LNCaP clone FGC (cell line): ENCODE measurements at regions not wholly inside any gene's neighbourhood (a gene's known extent, or its start where the extent isn't known, plus 50 kb on each side); places are given as distances from the start of the nearest gene placed in this dataset.
"Not testable (repeated sequence)": the region's sequence is repeated elsewhere in the genome, so short reads cannot be mapped to it uniquely, and the experiment has no call there.

Source experiments
- DNase-seq: peaks from one replicate; pipeline ENCODE4 v3.0.0-alpha.2; 2011; ENCODE audit warnings: low read depth
- H3K4me3 ChIP-seq: 2 replicates; pipeline ENCODE4 v1.5.1; 2011; ENCODE audit warnings: mild to moderate bottlenecking, low read depth, low read length, control low read depth
- CTCF ChIP-seq: IDR thresholded peaks from 2 replicates; pipeline ENCODE4 v1.5.1; 2012; ENCODE audit warnings: mild to moderate bottlenecking; ENCODE audit not compliant: control insufficient read depth, insufficient read depth; ENCODE audit errors: extremely low read depth

- no peak for TF ChIP-seq CTCF
- H3K4me3 ChIP-seq: no peak overlapping the region
- DNase-seq: no peak
Measured at GRCh38 chr5:121485281-121485680, 366.4 kb upstream of the FTMT start.

GRCh38 chr5:121485999-121486398 lies 365.7 kb upstream of the FTMT start:
- not testable (repeated sequence) for DNase-seq, H3K4me3 ChIP-seq

GRCh38 chr5:121489972-121490371 lies 361.7 kb upstream of the FTMT start:
- DNase-seq: no peak
- no peak overlapping the region for H3K4me3 ChIP-seq
- TF ChIP-seq CTCF: no peak

GRCh38 chr5:121497176-121497575 lies 354.5 kb upstream of the FTMT start:
- no peak for DNase-seq
- no peak for TF ChIP-seq CTCF
- no peak overlapping the region for H3K4me3 ChIP-seq

GRCh38 chr5:121500310-121500709 lies 351.4 kb upstream of the FTMT start:
- H3K4me3 ChIP-seq: no peak overlapping the region
- DNase-seq: no peak
- TF ChIP-seq CTCF: no peak

GRCh38 chr5:121503111-121503840 lies 348.4 kb upstream of the FTMT start:
- H3K4me3 ChIP-seq: no peak overlapping the region
- DNase-seq: peak; percentile 31
- TF ChIP-seq CTCF: no peak

- TF ChIP-seq CTCF: no peak
- no peak for DNase-seq
- no peak overlapping the region for H3K4me3 ChIP-seq
Measured at GRCh38 chr5:121516997-121517396, 334.7 kb upstream of the FTMT start.

- DNase-seq: no peak
- no peak overlapping the region for H3K4me3 ChIP-seq
- TF ChIP-seq CTCF: no peak
Measured at GRCh38 chr5:121525706-121526105, 326.0 kb upstream of the FTMT start.
